GM21723 (cell line): ENCODE measurements at regions not wholly inside any gene's neighbourhood (a gene's known extent, or its start where the extent isn't known, plus 50 kb on each side); places are given as distances from the start of the nearest gene placed in this dataset.
"Not testable (repeated sequence)": the region's sequence is repeated elsewhere in the genome, so short reads cannot be mapped to it uniquely, and the experiment has no call there.

Source experiments
- ATAC-seq: cut with Tn5 transposase; IDR thresholded peaks from one replicate; pipeline ENCODE4 v1.9.1; 2021; ENCODE audit warnings: mild to moderate bottlenecking, moderate library complexity; ENCODE audit not compliant: unreplicated experiment

GRCh38 chr2:173544641-173545363 lies 190.1 kb downstream of the CDCA7 start:
- ATAC-seq, result no peak

- ATAC-seq, result no peak
Measured at GRCh38 chr2:173545364-173545763, 190.7 kb downstream of the CDCA7 start.

GRCh38 chr2:173547499-173547898 lies 192.8 kb downstream of the CDCA7 start:
- no peak for ATAC-seq

GRCh38 chr2:173550143-173550542 lies 195.5 kb downstream of the CDCA7 start:
- ATAC-seq, result no peak

GRCh38 chr2:173552531-173552930 lies 197.9 kb downstream of the CDCA7 start:
- ATAC-seq, result no peak

- no peak for ATAC-seq
Measured at GRCh38 chr2:173553593-173553992, 198.9 kb downstream of the CDCA7 start.

GRCh38 chr2:173555833-173556232 lies 201.2 kb downstream of the CDCA7 start:
- no peak for ATAC-seq

GRCh38 chr2:173556816-173557215 lies 202.1 kb downstream of the CDCA7 start:
- no peak for ATAC-seq

- no peak for ATAC-seq
Measured at GRCh38 chr2:173557497-173557896, 202.8 kb downstream of the CDCA7 start.

GRCh38 chr2:173567493-173567892 lies 212.8 kb downstream of the CDCA7 start:
- no peak for ATAC-seq

- no peak for ATAC-seq
Measured at GRCh38 chr2:173568054-173568453, 213.4 kb downstream of the CDCA7 start.

GRCh38 chr2:173571021-173571821 lies 216.5 kb downstream of the CDCA7 start:
- ATAC-seq, result no peak

- ATAC-seq, result no peak
Measured at GRCh38 chr2:173571887-173572680, 217.4 kb downstream of the CDCA7 start.

GRCh38 chr2:173572848-173573247 lies 218.2 kb downstream of the CDCA7 start:
- peak; percentile 63 for ATAC-seq

- not testable (repeated sequence) for ATAC-seq
Measured at GRCh38 chr2:173573782-173574181, 219.1 kb downstream of the CDCA7 start.

- ATAC-seq, result no peak
Measured at GRCh38 chr2:173574324-173575112, 219.8 kb downstream of the CDCA7 start.

- ATAC-seq, result no peak
Measured at GRCh38 chr2:173578404-173579107, 223.9 kb downstream of the CDCA7 start.

GRCh38 chr2:173580351-173580750 lies 225.7 kb downstream of the CDCA7 start:
- no peak for ATAC-seq

GRCh38 chr2:173580956-173581355 lies 226.3 kb downstream of the CDCA7 start:
- no peak for ATAC-seq

- no peak for ATAC-seq
Measured at GRCh38 chr2:173583196-173583595, 228.5 kb downstream of the CDCA7 start.
